NB4 (cell line): ENCODE measurements at regions not wholly inside any gene's neighbourhood (a gene's known extent, or its start where the extent isn't known, plus 50 kb on each side); places are given as distances from the start of the nearest gene placed in this dataset.

Experiments
- MYC ChIP-seq: IDR thresholded peaks from 2 replicates; pipeline ENCODE4 v1.6.1; 2011; ENCODE audit warnings: low read depth, low read length
- TF ChIP-seq, protein P1 (sequence below): IDR thresholded peaks from 2 replicates; pipeline ENCODE4 v1.6.1; 2011; ENCODE audit warnings: low read depth, low read length

DNA sequence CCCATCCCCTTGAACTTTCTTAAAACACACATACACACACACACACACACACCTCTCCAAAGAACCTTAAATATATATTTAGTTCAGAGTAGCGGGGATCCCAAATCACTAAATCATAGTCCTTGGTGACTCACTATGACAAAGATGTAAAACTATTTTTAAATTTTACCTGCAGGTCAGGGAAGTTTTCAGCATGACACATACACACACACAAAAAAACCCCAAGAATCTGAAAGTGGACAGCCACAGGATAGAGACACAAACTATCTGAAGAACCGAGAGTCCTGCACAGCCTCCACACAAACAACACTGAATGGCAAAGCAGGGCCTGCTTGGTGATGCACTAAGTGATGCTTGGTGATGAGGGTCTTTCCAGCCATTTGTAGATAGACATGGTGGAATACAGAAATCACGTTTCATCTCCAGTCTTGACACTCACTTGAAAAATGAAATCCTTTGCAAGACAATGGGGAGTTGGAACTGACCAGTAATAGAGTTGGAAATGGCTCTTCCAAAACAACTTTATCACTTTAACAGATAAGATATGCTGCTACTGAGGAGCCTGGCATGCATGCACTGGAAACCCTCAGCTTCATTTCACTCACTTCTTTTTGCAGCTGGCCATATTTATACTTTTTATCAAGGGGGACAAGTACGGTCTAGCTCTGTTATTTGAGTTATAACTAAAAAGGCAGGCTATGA is 307.3 kb downstream of the RAPGEF2 start:
- no peak for TF ChIP-seq MYC
- TF ChIP-seq, protein P1, sequence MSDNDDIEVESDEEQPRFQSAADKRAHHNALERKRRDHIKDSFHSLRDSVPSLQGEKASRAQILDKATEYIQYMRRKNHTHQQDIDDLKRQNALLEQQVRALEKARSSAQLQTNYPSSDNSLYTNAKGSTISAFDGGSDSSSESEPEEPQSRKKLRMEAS, result no peak
